Breast epithelium (tissue), 4 donors: ENCODE measurements at regions not wholly inside any gene's neighbourhood (a gene's known extent, or its start where the extent isn't known, plus 50 kb on each side); places are given as distances from the start of the nearest gene placed in this dataset.
A peak's percentile ranks its signal among the peaks of the same experiment; 100 is the strongest.

Source experiments
- DNase-seq, 2 donors: peaks; one replicate each; pipeline ENCODE4 v3.0.0-alpha.2; 2019; ENCODE audit warnings: low spot score in 2 of 2
- H3K27ac ChIP-seq, 2 donors: fragments of 200-600 bp; sonication (generic) in 1 of 2; one replicate each; pipeline ENCODE4 v1.5.1; 2016 to 2019; ENCODE audit warnings: mild to moderate bottlenecking in 1 of 2
- H3K27me3 ChIP-seq, 2 donors: fragments of 200-600 bp; sonication (generic) in 1 of 2; one replicate each; pipeline versions ENCODE4 v1.5.1 to v1.6.0; 2017 to 2019; ENCODE audit warnings: control low read depth in 1 of 2, mild to moderate bottlenecking in 1 of 2
- H3K36me3 ChIP-seq: fragments of 200-600 bp; one replicate; pipeline ENCODE4 v1.5.1; 2019
- H3K4me1 ChIP-seq, 2 donors: fragments of 200-600 bp; sonication (generic); one replicate each; pipeline ENCODE4 v1.5.1; 2016 to 2019; ENCODE audit warnings: control low read depth in 1 of 2
- H3K4me3 ChIP-seq, 3 donors: fragments of 200-600 bp; sonication (generic); 1 replicate in 2 of 3; 2 replicates in 1 of 3; pipeline ENCODE4 v1.5.1; 2016 to 2019; ENCODE audit warnings: mild to moderate bottlenecking in 3 of 3, moderate library complexity in 2 of 3
- H3K9me3 ChIP-seq, 2 donors: fragments of 200-600 bp; sonication (generic) in 1 of 2; one replicate each; pipeline ENCODE4 v1.5.1; 2016 to 2019; ENCODE audit warnings: control low read depth in 1 of 2
- CTCF ChIP-seq, 3 donors: fragments of 450-650 bp; IDR thresholded peaks; one replicate each; pipeline ENCODE4 v1.5.1; 2016 to 2017; ENCODE audit warnings: antibody characterized with exemption in 3 of 3, mild to moderate bottlenecking in 3 of 3, moderate library complexity in 3 of 3
- POLR2A ChIP-seq: fragments of 450-650 bp; IDR thresholded peaks from one replicate; pipeline ENCODE4 v1.6.1; 2016; ENCODE audit warnings: antibody characterized with exemption, mild to moderate bottlenecking, moderate library complexity
- POLR2AphosphoS5 ChIP-seq, 3 donors: sonication (generic); formaldehyde crosslinking; IDR thresholded peaks; one replicate each; pipeline ENCODE4 v1.6.1; 2017; ENCODE audit warnings: antibody characterized with exemption in 3 of 3
- intact Hi-C: fragments of 100-400 bp; cut with DNase I; formaldehyde crosslinking; loops from one replicate; pipeline ENCODE4 v1.15.1; 2023; ENCODE audit warnings: low total_unique reads

- Histone ChIP-seq H3K4me1 (no peaks in the 10 kb centered on the region), H3K27me3 (no peaks in the 10 kb centered on the region), H3K4me3 (no peak overlapping the region), H3K36me3 (no peaks in the 10 kb centered on the region), H3K27ac (no peak overlapping the region), H3K9me3 (no peaks in the 10 kb centered on the region)
- TF ChIP-seq POLR2A (no peak), CTCF (IDR thresholded peaks at IDR 0.05) (no peak), POLR2AphosphoS5 (IDR thresholded peaks at IDR 0.05) (no peak)
- intact Hi-C loops: no loop called here
- DNase-seq: no peak
Measured at GRCh38 chr22:22157348-22157725, 87.2 kb upstream of the VPREB1 start.

GRCh38 chr22:22156716-22157347 lies 87.8 kb upstream of the VPREB1 start:
- Histone ChIP-seq H3K27me3 (no peaks in the 10 kb centered on the region), H3K27ac (no peak overlapping the region), H3K4me1 (no peaks in the 10 kb centered on the region), H3K36me3 (no peaks in the 10 kb centered on the region), H3K4me3 (no peak overlapping the region), H3K9me3 (no peaks in the 10 kb centered on the region)
- intact Hi-C loops: no loop called here
- TF ChIP-seq CTCF (IDR thresholded peaks at IDR 0.05) (peak in 1 of 3 donors; percentile 48), POLR2A (no peak), POLR2AphosphoS5 (IDR thresholded peaks at IDR 0.05) (no peak)
- no peak for DNase-seq

- DNase-seq: no peak
- Histone ChIP-seq H3K27me3 (no peaks in the 10 kb centered on the region), H3K9me3 (no peaks in the 10 kb centered on the region), H3K4me3 (no peak overlapping the region), H3K36me3 (no peaks in the 10 kb centered on the region), H3K4me1 (no peaks in the 10 kb centered on the region), H3K27ac (no peak overlapping the region)
- TF ChIP-seq POLR2A: no peak
- no peak for TF ChIP-seq CTCF (IDR thresholded peaks at IDR 0.05)
- TF ChIP-seq POLR2AphosphoS5 (IDR thresholded peaks at IDR 0.05): no peak
- intact Hi-C loops: no loop called here
Measured at GRCh38 chr22:22156348-22156715, 88.3 kb upstream of the VPREB1 start.

GRCh38 chr22:22155607-22156006 lies 89.0 kb upstream of the VPREB1 start:
- H3K4me3 ChIP-seq: no peak overlapping the region
- no peak for TF ChIP-seq CTCF (IDR thresholded peaks at IDR 0.05)
- TF ChIP-seq POLR2A: no peak
- TF ChIP-seq POLR2AphosphoS5 (IDR thresholded peaks at IDR 0.05): no peak
- H3K36me3 ChIP-seq: no peaks in the 10 kb centered on the region
- DNase-seq: no peak
- no peaks in the 10 kb centered on the region for H3K27me3 ChIP-seq
- H3K27ac ChIP-seq: no peak overlapping the region
- H3K4me1 ChIP-seq: no peaks in the 10 kb centered on the region
- intact Hi-C loops: no loop called here
- H3K9me3 ChIP-seq: no peaks in the 10 kb centered on the region

- Histone ChIP-seq H3K27me3 (peaks cover 0 to under 1% of the 10 kb centered on the region in 2 donors), H3K36me3 (no peaks in the 10 kb centered on the region), H3K4me3 (no peak overlapping the region), H3K9me3 (no peaks in the 10 kb centered on the region), H3K4me1 (no peaks in the 10 kb centered on the region), H3K27ac (no peak overlapping the region)
- intact Hi-C loops: no loop called here
- TF ChIP-seq POLR2AphosphoS5 (IDR thresholded peaks at IDR 0.05) (no peak), POLR2A (no peak), CTCF (IDR thresholded peaks at IDR 0.05) (no peak)
- no peak for DNase-seq
Measured at GRCh38 chr22:22155146-22155545, 89.4 kb upstream of the VPREB1 start.
